Adrenal gland (tissue), 9 donors: ENCODE measurements at regions not wholly inside any gene's neighbourhood (a gene's known extent, or its start where the extent isn't known, plus 50 kb on each side); places are given as distances from the start of the nearest gene placed in this dataset.

Source experiments
- DNase-seq, 7 donors: peaks; one replicate each; pipeline ENCODE4 v3.0.0-alpha.2; 2019 to 2020
- H3K27ac ChIP-seq, 5 donors: fragments of 200-600 bp; sonication (generic) in 4 of 5; 1 replicate in 3 of 5; 2 replicates in 2 of 5; pipeline versions ENCODE4 v1.5.1 to v1.8.0; 2016 to 2020; ENCODE audit warnings: mild to moderate bottlenecking in 1 of 5
- H3K27me3 ChIP-seq: fragments of 200-600 bp; 2 replicates; pipeline ENCODE4 v1.8.0; 2021
- H3K36me3 ChIP-seq, 2 donors: fragments of 200-600 bp; replicated peaks in 1 of 2; 1 replicate in 1 of 2; 2 replicates in 1 of 2; pipeline versions ENCODE4 v1.5.1 to v1.8.0; 2018 to 2022
- H3K4me1 ChIP-seq, 2 donors: fragments of 200-600 bp; replicated peaks in 1 of 2; 1 replicate in 1 of 2; 2 replicates in 1 of 2; pipeline versions ENCODE4 v1.5.1 to v1.8.0; 2018 to 2021
- H3K4me3 ChIP-seq, 4 donors: fragments of 200-600 bp; sonication (generic) in 3 of 4; one replicate each; pipeline ENCODE4 v1.5.1; 2016 to 2018
- H3K9me3 ChIP-seq, 3 donors: fragments of 200-600 bp; sonication (generic) in 1 of 3; replicated peaks in 1 of 3; 1 replicate in 2 of 3; 2 replicates in 1 of 3; pipeline versions ENCODE4 v1.5.1 to v1.8.0; 2016 to 2021
- CTCF ChIP-seq, 6 experiments: fragments of 450-650 bp in 4 of 6; fragments of 200-600 bp in 2 of 6; sonication (generic) in 1 of 6; IDR thresholded peaks; 1 replicate in 5 of 6; 2 replicates in 1 of 6; pipeline versions ENCODE4 v1.5.1 to v1.8.0; 2016 to 2021; ENCODE audit warnings: antibody characterized with exemption in 6 of 6, mild to moderate bottlenecking in 2 of 6, moderate library complexity in 1 of 6
- POLR2A ChIP-seq, 2 donors: fragments of 450-650 bp; IDR thresholded peaks; one replicate each; pipeline ENCODE4 v1.6.1; 2017; ENCODE audit warnings: antibody characterized with exemption in 2 of 2, mild to moderate bottlenecking in 2 of 2, moderate library complexity in 1 of 2
- WGBS, 4 donors: extraction: QIAGEN DNeasy Blood & Tissue Kit in 2 of 4; methylation state at CpG; one replicate each; pipeline versions ENCODE4 v1.1.5 to v1.1.7; 2013 to 2017; 5-methylcytosine and 5-hydroxymethylcytosine counted together
- intact Hi-C, 2 donors: fragments of 100-400 bp; cut with DNase I; formaldehyde crosslinking; loops; one replicate each; pipeline versions ENCODE4 v1.14.1 to v1.15.0; 2022 to 2023
- donor health status: healthy with polysubstance abuse.
- donor health status: Bipolar disorder and iron deficiency.
- donor health status: DM: yes; HTN: yes; CAD: no.
- donor health status: DM: no; HTN: no; CAD: no.
- donor health status: DM: no; HTN: no; CAD: no.

- no peaks in the 10 kb centered on the region for H3K9me3 ChIP-seq
- 70 to 90% (median 79%) methylated on average over 2 to 4 of the region's 4 CpGs for WGBS, 4 donors
- no peaks in the 10 kb centered on the region for H3K4me1 ChIP-seq
- no peak overlapping the region for H3K27ac ChIP-seq
- H3K27me3 ChIP-seq: no peaks in the 10 kb centered on the region
- intact Hi-C loops: no loop called here
- H3K36me3 ChIP-seq: no peaks in the 10 kb centered on the region
- TF ChIP-seq POLR2A (IDR thresholded peaks at IDR 0.05): no peak
- no peak for TF ChIP-seq CTCF (IDR thresholded peaks at IDR 0.05)
- no peak overlapping the region for H3K4me3 ChIP-seq
- no peak for DNase-seq
Measured at GRCh38 chr5:174344335-174344734, 298.8 kb downstream of the NSG2 start.

- 87 to 91% (median 88%) methylated on average over 1 of the region's 1 CpG for WGBS, 4 donors
- H3K27me3 ChIP-seq: no peaks in the 10 kb centered on the region
- intact Hi-C loops: no loop called here
- no peak for TF ChIP-seq POLR2A (IDR thresholded peaks at IDR 0.05)
- TF ChIP-seq CTCF (IDR thresholded peaks at IDR 0.05): no peak
- H3K9me3 ChIP-seq: no peaks in the 10 kb centered on the region
- no peaks in the 10 kb centered on the region for H3K36me3 ChIP-seq
- no peak overlapping the region for H3K4me3 ChIP-seq
- no peak overlapping the region for H3K27ac ChIP-seq
- DNase-seq: no peak
- H3K4me1 ChIP-seq: no peaks in the 10 kb centered on the region
Measured at GRCh38 chr5:174347183-174347582, 301.7 kb downstream of the NSG2 start.

- WGBS, 4 donors: 51 to 62% (median 57%) methylated on average over 8 of the region's 8 CpGs
- intact Hi-C loops: no loop called here
- Histone ChIP-seq H3K27ac (no peak overlapping the region), H3K27me3 (no peaks in the 10 kb centered on the region), H3K9me3 (no peaks in the 10 kb centered on the region), H3K4me1 (no peaks in the 10 kb centered on the region), H3K36me3 (no peaks in the 10 kb centered on the region), H3K4me3 (no peak overlapping the region)
- DNase-seq: no peak
- TF ChIP-seq CTCF (IDR thresholded peaks at IDR 0.05) (no peak), POLR2A (IDR thresholded peaks at IDR 0.05) (no peak)
Measured at GRCh38 chr5:174348311-174348981, 302.9 kb downstream of the NSG2 start.

- WGBS, 4 donors: 54 to 80% (median 66%) methylated on average over 4 of the region's 4 CpGs
- H3K4me1 ChIP-seq: no peaks in the 10 kb centered on the region
- H3K27me3 ChIP-seq: no peaks in the 10 kb centered on the region
- no peak overlapping the region for H3K27ac ChIP-seq
- no peak for DNase-seq
- H3K36me3 ChIP-seq: no peaks in the 10 kb centered on the region
- TF ChIP-seq CTCF (IDR thresholded peaks at IDR 0.05) (no peak), POLR2A (IDR thresholded peaks at IDR 0.05) (no peak)
- intact Hi-C loops: no loop called here
- no peaks in the 10 kb centered on the region for H3K9me3 ChIP-seq
- no peak overlapping the region for H3K4me3 ChIP-seq
Measured at GRCh38 chr5:174352681-174353080, 307.2 kb downstream of the NSG2 start.
